HL-60 (cell line): ENCODE measurements at regions not wholly inside any gene's neighbourhood (a gene's known extent, or its start where the extent isn't known, plus 50 kb on each side); places are given as distances from the start of the nearest gene placed in this dataset.

Source experiments
- POLR2AphosphoS5 ChIP-seq: IDR thresholded peaks from 2 replicates; pipeline ENCODE4 v1.6.1; 2012; ENCODE audit warnings: low read depth
- SPI1 ChIP-seq: IDR thresholded peaks from 2 replicates; pipeline ENCODE4 v1.6.1; 2012; ENCODE audit warnings: low read depth, mild to moderate bottlenecking, borderline replicate concordance
- TF ChIP-seq, protein P1 (sequence below): IDR thresholded peaks from one replicate; pipeline ENCODE4 v1.5.1; 2011; ENCODE audit warnings: low read length, control low read depth, inconsistent platforms; ENCODE audit not compliant: insufficient read depth

DNA sequence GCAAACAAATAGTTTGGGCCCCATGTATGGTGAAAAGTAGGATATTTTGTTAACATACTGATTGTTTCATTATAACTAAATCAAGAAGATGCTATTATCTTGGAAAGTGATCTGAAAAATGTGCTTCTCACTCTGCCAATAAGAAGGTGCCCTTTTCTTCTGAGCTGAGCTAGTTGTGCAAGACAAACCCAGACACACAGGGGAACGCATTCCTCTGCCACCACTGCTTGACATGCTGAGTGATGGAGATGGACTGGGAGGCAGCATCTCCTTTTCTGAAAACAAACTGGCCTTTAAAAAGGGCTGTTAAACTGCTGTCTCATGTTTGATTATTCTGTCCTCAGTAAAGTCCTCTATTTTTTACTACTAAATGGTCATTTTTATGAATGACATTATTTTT, 1989.9 kb upstream of the CELF4 start:
- TF ChIP-seq, protein P1, sequence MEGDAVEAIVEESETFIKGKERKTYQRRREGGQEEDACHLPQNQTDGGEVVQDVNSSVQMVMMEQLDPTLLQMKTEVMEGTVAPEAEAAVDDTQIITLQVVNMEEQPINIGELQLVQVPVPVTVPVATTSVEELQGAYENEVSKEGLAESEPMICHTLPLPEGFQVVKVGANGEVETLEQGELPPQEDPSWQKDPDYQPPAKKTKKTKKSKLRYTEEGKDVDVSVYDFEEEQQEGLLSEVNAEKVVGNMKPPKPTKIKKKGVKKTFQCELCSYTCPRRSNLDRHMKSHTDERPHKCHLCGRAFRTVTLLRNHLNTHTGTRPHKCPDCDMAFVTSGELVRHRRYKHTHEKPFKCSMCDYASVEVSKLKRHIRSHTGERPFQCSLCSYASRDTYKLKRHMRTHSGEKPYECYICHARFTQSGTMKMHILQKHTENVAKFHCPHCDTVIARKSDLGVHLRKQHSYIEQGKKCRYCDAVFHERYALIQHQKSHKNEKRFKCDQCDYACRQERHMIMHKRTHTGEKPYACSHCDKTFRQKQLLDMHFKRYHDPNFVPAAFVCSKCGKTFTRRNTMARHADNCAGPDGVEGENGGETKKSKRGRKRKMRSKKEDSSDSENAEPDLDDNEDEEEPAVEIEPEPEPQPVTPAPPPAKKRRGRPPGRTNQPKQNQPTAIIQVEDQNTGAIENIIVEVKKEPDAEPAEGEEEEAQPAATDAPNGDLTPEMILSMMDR: no peak
- TF ChIP-seq POLR2AphosphoS5 (no peak), SPI1 (no peak)
